Loucy (cell line): ENCODE measurements at regions not wholly inside any gene's neighbourhood (a gene's known extent, or its start where the extent isn't known, plus 50 kb on each side); places are given as distances from the start of the nearest gene placed in this dataset.

Source experiments
- H2AFZ ChIP-seq: fragments of 200-600 bp; sonication (generic); 2 replicates; pipeline ENCODE4 v1.6.0; 2016; ENCODE audit warnings: antibody characterized with exemption, mild to moderate bottlenecking, low read length, moderate library complexity
- H3F3A ChIP-seq: fragments of 200-600 bp; 2 replicates; pipeline ENCODE4 v1.6.0; 2016; ENCODE audit warnings: antibody characterized with exemption, low read depth, mild to moderate bottlenecking
- H3K27me3 ChIP-seq: fragments of 200-600 bp; sonication (generic); 2 replicates; pipeline ENCODE4 v1.6.1; 2014; ENCODE audit warnings: low read length, mild to moderate bottlenecking; ENCODE audit not compliant: insufficient read depth, poor library complexity, severe bottlenecking
- H3K36me3 ChIP-seq: fragments of 200-600 bp; sonication (generic); 2 replicates; pipeline ENCODE4 v1.6.1; 2016; ENCODE audit warnings: low read length; ENCODE audit not compliant: insufficient read depth
- H3K4me1 ChIP-seq: fragments of 200-600 bp; sonication (generic); 2 replicates; pipeline ENCODE4 v1.5.1; 2014; ENCODE audit warnings: low read length, mild to moderate bottlenecking; ENCODE audit not compliant: insufficient read depth, poor library complexity, severe bottlenecking
- H3K4me2 ChIP-seq: fragments of 200-600 bp; sonication (generic); 2 replicates; pipeline ENCODE4 v1.6.0; 2014; ENCODE audit warnings: antibody characterized with exemption, low read length, low read depth, mild to moderate bottlenecking; ENCODE audit not compliant: poor library complexity, severe bottlenecking
- H3K4me3 ChIP-seq: fragments of 200-600 bp; sonication (generic); 2 replicates; pipeline ENCODE4 v1.5.1; 2014; ENCODE audit warnings: low read length, mild to moderate bottlenecking, mixed read lengths; ENCODE audit not compliant: poor library complexity, severe bottlenecking
- H3K79me2 ChIP-seq: fragments of 200-600 bp; sonication (generic); 2 replicates; pipeline ENCODE4 v1.6.1; 2014; ENCODE audit warnings: low read length; ENCODE audit not compliant: insufficient read depth
- H3K9ac ChIP-seq: fragments of 200-600 bp; sonication (generic); 2 replicates; pipeline ENCODE4 v1.6.0; 2014; ENCODE audit warnings: mild to moderate bottlenecking, low read depth, low read length, moderate library complexity; ENCODE audit not compliant: poor library complexity, severe bottlenecking
- H3K9me2 ChIP-seq: fragments of 200-600 bp; sonication (generic); replicated peaks from 2 replicates; pipeline ENCODE4 v1.6.1; 2016; ENCODE audit warnings: low read depth, low read length, mixed read lengths
- H3K9me3 ChIP-seq: fragments of 200-600 bp; sonication (generic); 2 replicates; pipeline ENCODE4 v1.6.1; 2014; ENCODE audit warnings: mild to moderate bottlenecking, antibody characterized with exemption, low read length, low read depth; ENCODE audit not compliant: insufficient read depth
- H4K20me1 ChIP-seq: fragments of 200-600 bp; sonication (generic); 2 replicates; pipeline ENCODE4 v1.6.0; 2014; ENCODE audit warnings: antibody characterized with exemption, low read length, mild to moderate bottlenecking; ENCODE audit not compliant: insufficient read depth, poor library complexity, severe bottlenecking
- CTCF ChIP-seq: fragments of 200-600 bp; sonication (generic); conservative IDR thresholded peaks from 2 replicates; pipeline ENCODE4 v1.5.1; 2014; ENCODE audit warnings: mild to moderate bottlenecking, antibody characterized with exemption, low read length
- EZH2phosphoT487 ChIP-seq: fragments of 200-600 bp; IDR thresholded peaks from 2 replicates; pipeline ENCODE4 v1.6.1; 2018; ENCODE audit warnings: antibody characterized with exemption, mild to moderate bottlenecking, moderate library complexity, borderline replicate concordance

- Histone ChIP-seq H3K9me2 (no peaks in the 10 kb centered on the region), H3K27me3 (no peaks in the 10 kb centered on the region), H4K20me1 (no peaks in the 10 kb centered on the region), H3K4me2 (no peak overlapping the region), H3K36me3 (no peaks in the 10 kb centered on the region), H3K9me3 (no peaks in the 10 kb centered on the region), H3K79me2 (no peaks in the 10 kb centered on the region), H2AFZ (no peak overlapping the region), H3K4me1 (no peaks in the 10 kb centered on the region), H3K9ac (no peak overlapping the region), H3K4me3 (no peak overlapping the region), H3F3A (no peaks in the 10 kb centered on the region)
- no peak for TF ChIP-seq EZH2phosphoT487
- no peak for TF ChIP-seq CTCF
Measured at GRCh38 chr18:39462436-39462835, 1896.8 kb upstream of the CELF4 start.

- Histone ChIP-seq H4K20me1 (no peaks in the 10 kb centered on the region), H3K4me1 (no peaks in the 10 kb centered on the region), H3K4me3 (no peak overlapping the region), H3K9me2 (no peaks in the 10 kb centered on the region), H3K9ac (no peak overlapping the region), H3K4me2 (no peak overlapping the region), H3K79me2 (no peaks in the 10 kb centered on the region), H3K27me3 (no peaks in the 10 kb centered on the region), H3K36me3 (no peaks in the 10 kb centered on the region), H3F3A (no peaks in the 10 kb centered on the region), H3K9me3 (no peaks in the 10 kb centered on the region), H2AFZ (no peak overlapping the region)
- no peak for TF ChIP-seq CTCF
- no peak for TF ChIP-seq EZH2phosphoT487
Measured at GRCh38 chr18:39460136-39460535, 1894.5 kb upstream of the CELF4 start.

- H4K20me1 ChIP-seq, result no peaks in the 10 kb centered on the region
- no peaks in the 10 kb centered on the region for H3K79me2 ChIP-seq
- no peaks in the 10 kb centered on the region for H3K27me3 ChIP-seq
- no peak overlapping the region; the same call in 1 of the 2 replicates for H2AFZ ChIP-seq
- peaks cover 11% of the 10 kb centered on the region for H3K4me1 ChIP-seq
- no peak for TF ChIP-seq EZH2phosphoT487
- TF ChIP-seq CTCF, result no peak
- no peak overlapping the region for H3K4me3 ChIP-seq
- no peaks in the 10 kb centered on the region for H3K9me2 ChIP-seq
- H3K36me3 ChIP-seq, result no peaks in the 10 kb centered on the region
- H3K9ac ChIP-seq, result no peak overlapping the region
- H3F3A ChIP-seq, result no peaks in the 10 kb centered on the region
- no peak overlapping the region for H3K4me2 ChIP-seq
- H3K9me3 ChIP-seq, result no peaks in the 10 kb centered on the region
Measured at GRCh38 chr18:39455285-39455684, 1889.7 kb upstream of the CELF4 start.
